SJCRH30 (cell line): ENCODE measurements at regions not wholly inside any gene's neighbourhood (a gene's known extent, or its start where the extent isn't known, plus 50 kb on each side); places are given as distances from the start of the nearest gene placed in this dataset.

Source experiments
- DNase-seq, 2 experiments: peaks; one replicate each; pipeline ENCODE4 v3.0.0-alpha.2; 2015 to 2020
- H3K27ac ChIP-seq: fragments of 250-450 bp; sonication (Bioruptor Pico); 2 replicates; pipeline ENCODE4 v1.5.1; 2020; ENCODE audit warnings: mild to moderate bottlenecking, moderate library complexity
- H3K27me3 ChIP-seq: fragments of 250-450 bp; sonication (Bioruptor Pico); 2 replicates; pipeline ENCODE4 v1.5.1; 2020; ENCODE audit warnings: mild to moderate bottlenecking, moderate library complexity
- H3K36me3 ChIP-seq: fragments of 250-450 bp; sonication (Bioruptor Pico); 2 replicates; pipeline ENCODE4 v1.5.1; 2020; ENCODE audit warnings: mild to moderate bottlenecking, moderate library complexity
- H3K4me1 ChIP-seq: fragments of 250-450 bp; sonication (Bioruptor Pico); 2 replicates; pipeline ENCODE4 v1.5.1; 2020; ENCODE audit warnings: mild to moderate bottlenecking, moderate library complexity
- H3K4me3 ChIP-seq: fragments of 250-450 bp; sonication (Bioruptor Pico); 2 replicates; pipeline ENCODE4 v1.5.1; 2020; ENCODE audit warnings: mild to moderate bottlenecking, moderate library complexity
- H3K9me3 ChIP-seq: fragments of 250-450 bp; sonication (Bioruptor Pico); replicated peaks from 2 replicates; pipeline ENCODE4 v1.5.1; 2020; ENCODE audit warnings: mild to moderate bottlenecking, moderate library complexity

- no peak overlapping the region for H3K27ac ChIP-seq
- H3K36me3 ChIP-seq: no peaks in the 10 kb centered on the region
- H3K4me3 ChIP-seq: no peak overlapping the region
- no peaks in the 10 kb centered on the region for H3K27me3 ChIP-seq
- no peaks in the 10 kb centered on the region for H3K4me1 ChIP-seq
- DNase-seq: no peak
- H3K9me3 ChIP-seq: no peaks in the 10 kb centered on the region
Observed at GRCh38 chr2:128564131-128564530, 245.5 kb upstream of the HS6ST1 start.

GRCh38 chr2:128564551-128564950 is 245.9 kb upstream of the HS6ST1 start:
- Histone ChIP-seq H3K4me3 (no peak overlapping the region), H3K4me1 (no peaks in the 10 kb centered on the region), H3K27ac (no peak overlapping the region), H3K9me3 (no peaks in the 10 kb centered on the region), H3K27me3 (no peaks in the 10 kb centered on the region), H3K36me3 (no peaks in the 10 kb centered on the region)
- no peak for DNase-seq

GRCh38 chr2:128565441-128565840 is 246.8 kb upstream of the HS6ST1 start:
- H3K9me3 ChIP-seq: no peaks in the 10 kb centered on the region
- DNase-seq: no peak
- H3K4me1 ChIP-seq: no peaks in the 10 kb centered on the region
- H3K4me3 ChIP-seq: no peak overlapping the region
- H3K27me3 ChIP-seq: no peaks in the 10 kb centered on the region
- H3K36me3 ChIP-seq: no peaks in the 10 kb centered on the region
- no peak overlapping the region for H3K27ac ChIP-seq

GRCh38 chr2:128566671-128567070 is 248.0 kb upstream of the HS6ST1 start:
- no peaks in the 10 kb centered on the region for H3K36me3 ChIP-seq
- no peaks in the 10 kb centered on the region for H3K4me1 ChIP-seq
- no peak for DNase-seq
- no peak overlapping the region for H3K4me3 ChIP-seq
- H3K27me3 ChIP-seq: no peaks in the 10 kb centered on the region
- no peak overlapping the region for H3K27ac ChIP-seq
- H3K9me3 ChIP-seq: no peaks in the 10 kb centered on the region

GRCh38 chr2:128568106-128568505 is 249.4 kb upstream of the HS6ST1 start:
- no peaks in the 10 kb centered on the region for H3K36me3 ChIP-seq
- no peak overlapping the region for H3K4me3 ChIP-seq
- no peaks in the 10 kb centered on the region for H3K4me1 ChIP-seq
- no peaks in the 10 kb centered on the region for H3K9me3 ChIP-seq
- no peak overlapping the region for H3K27ac ChIP-seq
- no peaks in the 10 kb centered on the region for H3K27me3 ChIP-seq
- DNase-seq: no peak

- H3K36me3 ChIP-seq: no peaks in the 10 kb centered on the region
- H3K4me3 ChIP-seq: no peak overlapping the region
- no peak overlapping the region for H3K27ac ChIP-seq
- DNase-seq: no peak
- H3K4me1 ChIP-seq: no peaks in the 10 kb centered on the region
- no peaks in the 10 kb centered on the region for H3K27me3 ChIP-seq
- H3K9me3 ChIP-seq: no peaks in the 10 kb centered on the region
Observed at GRCh38 chr2:128573116-128573515, 254.4 kb upstream of the HS6ST1 start.

- Histone ChIP-seq H3K9me3 (no peaks in the 10 kb centered on the region), H3K4me1 (no peaks in the 10 kb centered on the region), H3K27me3 (no peaks in the 10 kb centered on the region), H3K36me3 (no peaks in the 10 kb centered on the region), H3K4me3 (no peak overlapping the region), H3K27ac (no peak overlapping the region)
- DNase-seq: no peak
Observed at GRCh38 chr2:128573531-128573930, 254.9 kb upstream of the HS6ST1 start.

- Histone ChIP-seq H3K36me3 (no peaks in the 10 kb centered on the region), H3K27me3 (no peaks in the 10 kb centered on the region), H3K4me3 (no peak overlapping the region), H3K4me1 (no peaks in the 10 kb centered on the region), H3K9me3 (no peaks in the 10 kb centered on the region), H3K27ac (no peak overlapping the region)
- DNase-seq: no peak
Observed at GRCh38 chr2:128577141-128577930, 258.7 kb upstream of the HS6ST1 start.

GRCh38 chr2:128578406-128579390 is 260.0 kb upstream of the HS6ST1 start:
- H3K9me3 ChIP-seq: no peaks in the 10 kb centered on the region
- H3K27me3 ChIP-seq: no peaks in the 10 kb centered on the region
- H3K4me1 ChIP-seq: no peaks in the 10 kb centered on the region
- H3K4me3 ChIP-seq: no peak overlapping the region
- DNase-seq: no peak
- H3K36me3 ChIP-seq: no peaks in the 10 kb centered on the region
- H3K27ac ChIP-seq: no peak overlapping the region

GRCh38 chr2:128579825-128580224 is 261.2 kb upstream of the HS6ST1 start:
- no peak for DNase-seq
- Histone ChIP-seq H3K27ac (no peak overlapping the region), H3K27me3 (no peaks in the 10 kb centered on the region), H3K9me3 (peaks cover 3% of the 10 kb centered on the region; the same call in 1 of the 2 replicates), H3K4me3 (no peak overlapping the region), H3K36me3 (no peaks in the 10 kb centered on the region), H3K4me1 (no peaks in the 10 kb centered on the region)

GRCh38 chr2:128580988-128581848 is 262.6 kb upstream of the HS6ST1 start:
- Histone ChIP-seq H3K4me1 (no peaks in the 10 kb centered on the region), H3K36me3 (no peaks in the 10 kb centered on the region), H3K4me3 (no peak overlapping the region), H3K9me3 (peaks cover 3% of the 10 kb centered on the region; the same call in 1 of the 2 replicates), H3K27me3 (no peaks in the 10 kb centered on the region), H3K27ac (no peak overlapping the region)
- no peak for DNase-seq

GRCh38 chr2:128581849-128582244 is 263.2 kb upstream of the HS6ST1 start:
- Histone ChIP-seq H3K36me3 (no peaks in the 10 kb centered on the region), H3K27me3 (no peaks in the 10 kb centered on the region), H3K4me3 (no peak overlapping the region), H3K27ac (no peak overlapping the region), H3K4me1 (no peaks in the 10 kb centered on the region), H3K9me3 (peaks cover 3% of the 10 kb centered on the region; the same call in 1 of the 2 replicates)
- DNase-seq: no peak

- H3K27me3 ChIP-seq: no peaks in the 10 kb centered on the region
- H3K9me3 ChIP-seq: peaks cover 3% of the 10 kb centered on the region; the same call in 1 of the 2 replicates
- H3K36me3 ChIP-seq: no peaks in the 10 kb centered on the region
- no peak for DNase-seq
- no peak overlapping the region for H3K27ac ChIP-seq
- H3K4me1 ChIP-seq: no peaks in the 10 kb centered on the region
- H3K4me3 ChIP-seq: no peak overlapping the region
Observed at GRCh38 chr2:128584296-128584890, 265.7 kb upstream of the HS6ST1 start.

- H3K4me3 ChIP-seq: no peak overlapping the region
- no peaks in the 10 kb centered on the region for H3K27me3 ChIP-seq
- no peaks in the 10 kb centered on the region for H3K36me3 ChIP-seq
- H3K9me3 ChIP-seq: peaks cover 3% of the 10 kb centered on the region; the same call in 1 of the 2 replicates
- no peak for DNase-seq
- H3K4me1 ChIP-seq: no peaks in the 10 kb centered on the region
- H3K27ac ChIP-seq: no peak overlapping the region
Observed at GRCh38 chr2:128585706-128586105, 267.0 kb upstream of the HS6ST1 start.
